ENCODE measurements at regions not wholly inside any gene's neighbourhood (a gene's known extent, or its start where the extent isn't known, plus 50 kb on each side); places are given as distances from the start of the nearest gene placed in this dataset.

DNA sequence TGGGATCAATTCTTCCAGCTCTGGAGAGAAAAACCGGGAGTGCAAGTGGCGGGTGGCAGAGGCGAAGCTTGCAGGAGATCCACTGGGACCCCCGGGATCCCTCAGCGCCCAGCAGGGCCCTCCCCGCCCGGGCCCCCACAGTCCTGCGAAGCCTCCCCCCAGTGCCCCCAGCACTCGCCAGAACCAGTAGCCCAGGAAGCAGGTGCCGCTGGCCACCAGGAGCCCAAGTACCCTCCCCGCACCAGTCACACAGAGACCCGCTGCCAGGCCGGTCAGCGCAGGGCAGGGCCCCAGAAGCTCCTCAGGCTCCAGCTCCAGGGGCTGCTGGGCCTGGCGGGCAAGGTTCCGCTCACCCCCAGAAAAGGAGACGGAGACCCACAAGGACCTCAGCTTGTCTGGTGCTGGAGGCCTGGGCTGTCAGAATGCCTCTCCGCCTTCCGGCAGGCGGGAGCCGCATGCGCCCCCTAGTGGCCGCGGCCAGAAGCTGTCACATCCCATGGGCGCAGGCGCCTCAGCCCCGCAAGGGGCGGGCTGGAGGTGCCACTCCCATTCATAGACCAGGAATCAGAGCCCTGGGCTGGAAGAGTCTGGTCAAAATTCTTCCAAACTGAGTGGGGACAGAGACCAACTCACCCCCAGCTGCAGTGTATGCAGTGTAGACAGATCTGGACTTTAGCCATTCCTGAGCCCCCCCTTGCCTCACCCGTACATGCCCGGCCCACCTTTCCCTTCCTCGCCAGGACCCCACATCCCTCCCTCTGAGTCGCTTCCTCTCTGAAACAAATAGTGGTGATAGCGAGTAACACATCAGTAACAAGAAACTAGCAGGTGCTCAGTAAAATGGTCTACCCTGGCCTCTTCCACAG, 1002.3 kb downstream of the KCNJ18 start:
- TF ChIP-seq PPARA (CRISPR knock-in tag; IDR thresholded peaks at IDR 0.05; ENCODE audit: borderline replicate concordance) (no peak), ARNTL (CRISPR knock-in tag; IDR thresholded peaks at IDR 0.05; ENCODE audit: borderline replicate concordance, low read depth) (no peak), ZC3H10 (CRISPR knock-in tag; IDR thresholded peaks at IDR 0.05) (no peak), TCF4 (CRISPR knock-in tag; IDR thresholded peaks at IDR 0.05; ENCODE audit: borderline replicate concordance) (no peak), ZNF70 (CRISPR knock-in tag; IDR thresholded peaks at IDR 0.05) (no peak)
- TF ChIP-seq, protein P1, sequence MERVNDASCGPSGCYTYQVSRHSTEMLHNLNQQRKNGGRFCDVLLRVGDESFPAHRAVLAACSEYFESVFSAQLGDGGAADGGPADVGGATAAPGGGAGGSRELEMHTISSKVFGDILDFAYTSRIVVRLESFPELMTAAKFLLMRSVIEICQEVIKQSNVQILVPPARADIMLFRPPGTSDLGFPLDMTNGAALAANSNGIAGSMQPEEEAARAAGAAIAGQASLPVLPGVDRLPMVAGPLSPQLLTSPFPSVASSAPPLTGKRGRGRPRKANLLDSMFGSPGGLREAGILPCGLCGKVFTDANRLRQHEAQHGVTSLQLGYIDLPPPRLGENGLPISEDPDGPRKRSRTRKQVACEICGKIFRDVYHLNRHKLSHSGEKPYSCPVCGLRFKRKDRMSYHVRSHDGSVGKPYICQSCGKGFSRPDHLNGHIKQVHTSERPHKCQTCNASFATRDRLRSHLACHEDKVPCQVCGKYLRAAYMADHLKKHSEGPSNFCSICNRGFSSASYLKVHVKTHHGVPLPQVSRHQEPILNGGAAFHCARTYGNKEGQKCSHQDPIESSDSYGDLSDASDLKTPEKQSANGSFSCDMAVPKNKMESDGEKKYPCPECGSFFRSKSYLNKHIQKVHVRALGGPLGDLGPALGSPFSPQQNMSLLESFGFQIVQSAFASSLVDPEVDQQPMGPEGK (CRISPR knock-in tag; IDR thresholded peaks at IDR 0.05; ENCODE audit: borderline replicate concordance), result no peak
- TF ChIP-seq, protein P2, sequence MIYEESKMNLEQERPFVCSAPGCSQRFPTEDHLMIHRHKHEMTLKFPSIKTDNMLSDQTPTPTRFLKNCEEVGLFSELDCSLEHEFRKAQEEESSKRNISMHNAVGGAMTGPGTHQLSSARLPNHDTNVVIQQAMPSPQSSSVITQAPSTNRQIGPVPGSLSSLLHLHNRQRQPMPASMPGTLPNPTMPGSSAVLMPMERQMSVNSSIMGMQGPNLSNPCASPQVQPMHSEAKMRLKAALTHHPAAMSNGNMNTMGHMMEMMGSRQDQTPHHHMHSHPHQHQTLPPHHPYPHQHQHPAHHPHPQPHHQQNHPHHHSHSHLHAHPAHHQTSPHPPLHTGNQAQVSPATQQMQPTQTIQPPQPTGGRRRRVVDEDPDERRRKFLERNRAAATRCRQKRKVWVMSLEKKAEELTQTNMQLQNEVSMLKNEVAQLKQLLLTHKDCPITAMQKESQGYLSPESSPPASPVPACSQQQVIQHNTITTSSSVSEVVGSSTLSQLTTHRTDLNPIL (CRISPR knock-in tag; IDR thresholded peaks at IDR 0.05; ENCODE audit: low read depth), result no peak
